Parathyroid adenoma (tissue), 2 donors: ENCODE measurements at regions not wholly inside any gene's neighbourhood (a gene's known extent, or its start where the extent isn't known, plus 50 kb on each side); places are given as distances from the start of the nearest gene placed in this dataset.

Experiments used
- H2AFZ ChIP-seq: fragments of 300-600 bp; sonication (generic); one replicate; pipeline ENCODE4 v1.7.0; 2017; ENCODE audit warnings: antibody characterized with exemption, mild to moderate bottlenecking
- H3K27ac ChIP-seq: fragments of 300-600 bp; sonication (generic); one replicate; pipeline ENCODE4 v1.7.0; 2017
- H3K27me3 ChIP-seq: fragments of 300-600 bp; sonication (generic); one replicate; pipeline ENCODE4 v1.7.0; 2017; ENCODE audit warnings: low read length; ENCODE audit not compliant: control insufficient read depth, insufficient read depth
- H3K36me3 ChIP-seq: fragments of 300-600 bp; sonication (generic); one replicate; pipeline ENCODE4 v1.7.0; 2017; ENCODE audit warnings: low read length; ENCODE audit not compliant: control insufficient read depth, insufficient read depth
- H3K4me1 ChIP-seq: fragments of 300-600 bp; sonication (generic); one replicate; pipeline ENCODE4 v1.7.0; 2017; ENCODE audit warnings: control low read depth
- H3K4me2 ChIP-seq: fragments of 300-600 bp; sonication (generic); one replicate; pipeline ENCODE4 v1.7.0; 2017; ENCODE audit warnings: low read length
- H3K4me3 ChIP-seq: fragments of 300-600 bp; sonication (generic); one replicate; pipeline ENCODE4 v1.7.0; 2017; ENCODE audit warnings: low read depth, low read length
- H3K79me2 ChIP-seq: fragments of 300-600 bp; sonication (generic); one replicate; pipeline ENCODE4 v1.7.0; 2017; ENCODE audit warnings: control low read depth
- H3K9ac ChIP-seq: fragments of 300-600 bp; sonication (generic); one replicate; pipeline ENCODE4 v1.7.0; 2017; ENCODE audit warnings: mild to moderate bottlenecking
- H3K9me3 ChIP-seq: fragments of 300-600 bp; sonication (generic); one replicate; pipeline ENCODE4 v1.7.0; 2017; ENCODE audit warnings: low read length; ENCODE audit not compliant: control insufficient read depth
- TF ChIP-seq, protein P1 (sequence below): fragments of 300-600 bp; sonication (generic); IDR thresholded peaks from one replicate; pipeline ENCODE4 v1.7.0; 2017; ENCODE audit warnings: antibody characterized with exemption, mild to moderate bottlenecking
- donor health status: primary hyperparathyroidism.

DNA sequence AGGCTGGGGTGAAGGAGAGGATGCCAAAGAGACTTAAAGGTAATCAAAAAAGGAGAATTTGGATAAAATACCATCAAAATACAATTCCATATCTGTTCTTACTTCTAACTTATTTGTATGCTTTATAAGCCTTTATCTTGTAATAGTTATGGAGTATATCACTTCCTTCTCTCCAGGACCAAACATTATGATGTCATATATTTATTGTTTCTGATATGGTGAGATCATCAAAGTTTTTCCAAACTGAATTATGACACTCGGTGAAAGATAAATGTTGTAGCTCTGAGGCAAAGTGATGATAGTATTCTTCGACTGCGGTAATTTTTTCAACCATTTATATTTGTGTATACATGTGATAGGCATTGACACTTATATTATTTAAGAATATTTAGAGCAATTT is 619.3 kb upstream of the TECRL start:
- Histone ChIP-seq H3K27me3 (no peaks in the 10 kb centered on the region), H3K79me2 (no peaks in the 10 kb centered on the region), H3K36me3 (no peaks in the 10 kb centered on the region), H3K9ac (no peak overlapping the region), H3K4me3 (no peak overlapping the region), H3K27ac (no peak overlapping the region), H3K4me2 (no peak overlapping the region), H3K9me3 (no peaks in the 10 kb centered on the region), H3K4me1 (no peaks in the 10 kb centered on the region), H2AFZ (no peak overlapping the region)
- TF ChIP-seq, protein P1, sequence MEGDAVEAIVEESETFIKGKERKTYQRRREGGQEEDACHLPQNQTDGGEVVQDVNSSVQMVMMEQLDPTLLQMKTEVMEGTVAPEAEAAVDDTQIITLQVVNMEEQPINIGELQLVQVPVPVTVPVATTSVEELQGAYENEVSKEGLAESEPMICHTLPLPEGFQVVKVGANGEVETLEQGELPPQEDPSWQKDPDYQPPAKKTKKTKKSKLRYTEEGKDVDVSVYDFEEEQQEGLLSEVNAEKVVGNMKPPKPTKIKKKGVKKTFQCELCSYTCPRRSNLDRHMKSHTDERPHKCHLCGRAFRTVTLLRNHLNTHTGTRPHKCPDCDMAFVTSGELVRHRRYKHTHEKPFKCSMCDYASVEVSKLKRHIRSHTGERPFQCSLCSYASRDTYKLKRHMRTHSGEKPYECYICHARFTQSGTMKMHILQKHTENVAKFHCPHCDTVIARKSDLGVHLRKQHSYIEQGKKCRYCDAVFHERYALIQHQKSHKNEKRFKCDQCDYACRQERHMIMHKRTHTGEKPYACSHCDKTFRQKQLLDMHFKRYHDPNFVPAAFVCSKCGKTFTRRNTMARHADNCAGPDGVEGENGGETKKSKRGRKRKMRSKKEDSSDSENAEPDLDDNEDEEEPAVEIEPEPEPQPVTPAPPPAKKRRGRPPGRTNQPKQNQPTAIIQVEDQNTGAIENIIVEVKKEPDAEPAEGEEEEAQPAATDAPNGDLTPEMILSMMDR: no peak

GRCh38 chr4:65023883-65024670 is 614.8 kb upstream of the TECRL start:
- Histone ChIP-seq H3K36me3 (no peaks in the 10 kb centered on the region), H3K27me3 (no peaks in the 10 kb centered on the region), H3K9me3 (no peaks in the 10 kb centered on the region), H3K4me1 (no peaks in the 10 kb centered on the region), H3K9ac (no peak overlapping the region), H2AFZ (no peak overlapping the region), H3K4me2 (no peak overlapping the region), H3K79me2 (no peaks in the 10 kb centered on the region), H3K4me3 (no peak overlapping the region), H3K27ac (no peak overlapping the region)
- TF ChIP-seq, protein P1: no peak

- Histone ChIP-seq H3K9me3 (no peaks in the 10 kb centered on the region), H3K4me3 (no peak overlapping the region), H3K9ac (no peak overlapping the region), H3K27me3 (no peaks in the 10 kb centered on the region), H3K36me3 (no peaks in the 10 kb centered on the region), H2AFZ (no peak overlapping the region), H3K4me1 (no peaks in the 10 kb centered on the region), H3K79me2 (no peaks in the 10 kb centered on the region), H3K27ac (no peak overlapping the region), H3K4me2 (no peak overlapping the region)
- TF ChIP-seq, protein P1: no peak
Measured at GRCh38 chr4:65023081-65023480, 613.8 kb upstream of the TECRL start.

GRCh38 chr4:65021737-65022136 is 612.5 kb upstream of the TECRL start:
- no peaks in the 10 kb centered on the region for H3K27me3 ChIP-seq
- no peak overlapping the region for H3K4me3 ChIP-seq
- no peaks in the 10 kb centered on the region for H3K79me2 ChIP-seq
- H3K4me1 ChIP-seq: no peaks in the 10 kb centered on the region
- no peak overlapping the region for H3K9ac ChIP-seq
- TF ChIP-seq, protein P1: no peak
- H3K9me3 ChIP-seq: no peaks in the 10 kb centered on the region
- H2AFZ ChIP-seq: no peak overlapping the region
- no peak overlapping the region for H3K4me2 ChIP-seq
- H3K27ac ChIP-seq: no peak overlapping the region
- H3K36me3 ChIP-seq: no peaks in the 10 kb centered on the region

- H3K4me2 ChIP-seq: no peak overlapping the region
- TF ChIP-seq, protein P1: no peak
- H3K27me3 ChIP-seq: no peaks in the 10 kb centered on the region
- H3K79me2 ChIP-seq: no peaks in the 10 kb centered on the region
- H3K27ac ChIP-seq: no peak overlapping the region
- H3K9ac ChIP-seq: no peak overlapping the region
- H3K9me3 ChIP-seq: no peaks in the 10 kb centered on the region
- no peaks in the 10 kb centered on the region for H3K4me1 ChIP-seq
- no peak overlapping the region for H3K4me3 ChIP-seq
- no peak overlapping the region for H2AFZ ChIP-seq
- no peaks in the 10 kb centered on the region for H3K36me3 ChIP-seq
Measured at GRCh38 chr4:65021149-65021548, 611.9 kb upstream of the TECRL start.
